22Rv1 (cell line): ENCODE measurements at regions not wholly inside any gene's neighbourhood (a gene's known extent, or its start where the extent isn't known, plus 50 kb on each side); places are given as distances from the start of the nearest gene placed in this dataset.

ENCODE experiments used
- H3K27ac ChIP-seq: fragments of 450-650 bp; 2 replicates; pipeline ENCODE4 v1.5.1; 2017
- ZFX ChIP-seq: fragments of 450-650 bp; IDR thresholded peaks from 2 replicates; pipeline ENCODE4 v1.6.1; 2017; ENCODE audit warnings: antibody characterized with exemption, borderline replicate concordance
- TF ChIP-seq, protein P1 (sequence below): fragments of 450-650 bp; IDR thresholded peaks from 2 replicates; pipeline ENCODE4 v1.5.1; 2017; ENCODE audit warnings: mild to moderate bottlenecking

DNA sequence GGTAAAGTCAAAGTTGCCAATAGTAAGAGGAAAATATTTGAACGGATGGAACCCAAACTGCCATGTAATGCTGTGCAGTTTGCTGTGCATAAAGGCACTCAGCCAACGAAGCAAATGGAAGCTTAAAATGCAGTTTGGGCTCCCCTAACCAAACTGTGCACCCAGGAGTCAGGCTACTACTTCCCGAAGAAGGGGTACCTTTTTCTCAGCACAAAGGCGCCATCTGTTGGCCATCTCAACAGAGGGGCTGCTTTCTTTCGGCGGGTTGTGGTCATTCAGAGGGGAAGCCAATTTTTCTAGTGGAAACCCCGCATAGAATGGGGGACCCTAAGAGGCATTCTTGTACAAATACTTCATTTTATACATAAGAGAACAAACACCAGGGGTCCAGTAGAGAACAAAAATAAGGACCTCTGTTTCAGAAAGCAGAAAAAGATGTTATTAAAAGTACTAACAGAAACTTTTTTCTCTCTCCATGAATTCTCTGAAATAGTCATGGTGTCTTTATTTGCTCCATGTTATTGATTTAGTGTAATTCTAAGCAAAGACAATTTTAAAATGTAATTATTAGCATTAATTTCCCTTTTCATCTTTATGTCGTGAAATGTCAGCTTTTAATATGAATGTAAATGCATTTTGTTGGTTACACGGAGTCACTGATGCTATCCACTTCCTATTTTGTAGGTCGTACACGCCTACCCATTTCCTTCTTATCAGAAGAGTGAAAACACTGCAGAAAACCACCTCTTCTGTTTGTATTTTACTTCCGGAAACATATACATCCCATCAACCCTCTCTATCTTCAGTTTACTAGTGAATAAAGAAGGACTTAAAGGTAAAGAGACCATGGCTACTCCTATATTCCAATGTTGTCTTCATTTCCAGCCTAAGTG, 453.3 kb downstream of the KCNJ2 start:
- TF ChIP-seq, protein P1, sequence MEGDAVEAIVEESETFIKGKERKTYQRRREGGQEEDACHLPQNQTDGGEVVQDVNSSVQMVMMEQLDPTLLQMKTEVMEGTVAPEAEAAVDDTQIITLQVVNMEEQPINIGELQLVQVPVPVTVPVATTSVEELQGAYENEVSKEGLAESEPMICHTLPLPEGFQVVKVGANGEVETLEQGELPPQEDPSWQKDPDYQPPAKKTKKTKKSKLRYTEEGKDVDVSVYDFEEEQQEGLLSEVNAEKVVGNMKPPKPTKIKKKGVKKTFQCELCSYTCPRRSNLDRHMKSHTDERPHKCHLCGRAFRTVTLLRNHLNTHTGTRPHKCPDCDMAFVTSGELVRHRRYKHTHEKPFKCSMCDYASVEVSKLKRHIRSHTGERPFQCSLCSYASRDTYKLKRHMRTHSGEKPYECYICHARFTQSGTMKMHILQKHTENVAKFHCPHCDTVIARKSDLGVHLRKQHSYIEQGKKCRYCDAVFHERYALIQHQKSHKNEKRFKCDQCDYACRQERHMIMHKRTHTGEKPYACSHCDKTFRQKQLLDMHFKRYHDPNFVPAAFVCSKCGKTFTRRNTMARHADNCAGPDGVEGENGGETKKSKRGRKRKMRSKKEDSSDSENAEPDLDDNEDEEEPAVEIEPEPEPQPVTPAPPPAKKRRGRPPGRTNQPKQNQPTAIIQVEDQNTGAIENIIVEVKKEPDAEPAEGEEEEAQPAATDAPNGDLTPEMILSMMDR: peak; percentile 70
- no peak for TF ChIP-seq ZFX
- H3K27ac ChIP-seq: no peak overlapping the region

DNA sequence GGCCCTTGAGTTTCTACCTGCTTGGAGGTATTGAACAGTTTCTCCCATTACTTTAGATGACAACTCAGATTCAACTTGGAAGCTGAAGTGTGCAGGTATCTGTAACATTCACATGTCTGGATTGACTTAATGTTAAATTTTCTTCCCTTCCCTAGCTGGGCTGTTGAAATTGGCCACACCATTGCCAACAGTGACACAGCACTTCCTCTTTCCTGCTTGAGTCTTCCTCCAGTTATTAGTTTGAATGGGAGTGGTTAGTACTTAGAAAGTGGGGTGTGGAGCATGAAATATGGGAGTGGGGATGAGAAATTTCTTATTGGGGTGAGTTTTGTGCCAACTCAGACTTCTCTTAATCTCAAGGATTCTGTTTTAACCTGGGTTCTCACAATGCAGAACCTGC, 454.9 kb downstream of the KCNJ2 start:
- TF ChIP-seq, protein P1: no peak
- no peak overlapping the region for H3K27ac ChIP-seq

GRCh38 chr17:70629902-70630301, 460.6 kb downstream of the KCNJ2 start:
- no peak overlapping the region for H3K27ac ChIP-seq

GRCh38 chr17:70636517-70637133, 467.3 kb downstream of the KCNJ2 start:
- no peak overlapping the region for H3K27ac ChIP-seq
- no peak for TF ChIP-seq ZFX
- TF ChIP-seq, protein P1: peak; percentile 83

More at GRCh38 chr17:70629902-70630301, 460.6 kb downstream of the KCNJ2 start:
- no peak for TF ChIP-seq ZFX
- TF ChIP-seq, protein P1: peak; percentile 59

DNA sequence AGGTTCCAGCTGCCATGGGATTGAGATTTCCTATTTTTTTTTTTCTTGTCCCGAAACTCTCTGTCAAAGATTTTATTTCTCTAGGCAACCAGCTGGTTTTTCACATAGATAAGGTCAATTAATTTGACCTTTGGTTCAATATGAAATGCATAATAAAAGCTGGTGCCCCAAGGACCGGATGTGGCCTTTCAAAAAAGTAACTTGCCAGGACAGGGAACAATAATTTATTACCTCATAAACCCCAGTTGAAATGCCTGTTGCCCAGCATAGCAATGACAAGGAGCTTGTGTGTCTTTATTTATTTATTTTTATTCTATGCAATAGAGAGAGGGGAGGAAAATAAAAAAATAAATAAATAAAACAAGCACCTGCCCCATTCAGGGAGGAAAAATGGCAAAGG, 472.7 kb downstream of the KCNJ2 start:
- H3K27ac ChIP-seq: no peak overlapping the region
- TF ChIP-seq, protein P1: no peak
- TF ChIP-seq ZFX: no peak

- H3K27ac ChIP-seq: no peak overlapping the region
- TF ChIP-seq ZFX: no peak
- TF ChIP-seq, protein P1: no peak
Measured at GRCh38 chr17:70644096-70644495, 474.8 kb downstream of the KCNJ2 start.

- TF ChIP-seq, protein P1: no peak
- TF ChIP-seq ZFX: no peak
- no peak overlapping the region for H3K27ac ChIP-seq
Measured at GRCh38 chr17:70646673-70647072, 477.3 kb downstream of the KCNJ2 start.
